GM12875 (cell line): ENCODE measurements at regions not wholly inside any gene's neighbourhood (a gene's known extent, or its start where the extent isn't known, plus 50 kb on each side); places are given as distances from the start of the nearest gene placed in this dataset.

ENCODE experiments used
- H3K4me3 ChIP-seq: one replicate; pipeline ENCODE4 v1.5.1; 2011; ENCODE audit warnings: low read depth, low read length, control low read depth
- TF ChIP-seq, protein P1 (sequence below): IDR thresholded peaks from 2 replicates; pipeline ENCODE4 v1.5.1; 2011; ENCODE audit warnings: low read depth, mild to moderate bottlenecking, control low read depth, inconsistent platforms, low read length, moderate library complexity, borderline replicate concordance; ENCODE audit not compliant: insufficient read depth

DNA sequence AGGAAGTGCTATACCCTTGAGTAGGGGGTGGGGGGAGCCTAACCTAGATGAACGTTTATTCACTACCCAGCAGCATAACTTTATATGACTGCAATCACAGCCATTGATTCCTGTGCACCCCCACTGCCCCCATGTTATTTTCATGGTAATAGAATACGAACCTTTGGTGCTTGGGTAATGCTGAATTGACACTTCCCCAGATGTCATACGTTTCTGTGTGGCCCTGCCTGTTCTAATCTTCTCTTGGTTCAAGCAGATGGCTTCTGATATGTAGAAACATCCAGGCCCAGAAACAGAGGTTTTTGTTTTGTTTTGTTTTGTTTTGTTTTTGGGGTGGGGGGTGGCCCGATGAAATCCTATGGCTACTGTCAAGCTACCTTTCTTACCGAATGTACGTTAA lies 237.9 kb upstream of the TOPAZ1 start:
- no peak overlapping the region for H3K4me3 ChIP-seq
- TF ChIP-seq, protein P1, sequence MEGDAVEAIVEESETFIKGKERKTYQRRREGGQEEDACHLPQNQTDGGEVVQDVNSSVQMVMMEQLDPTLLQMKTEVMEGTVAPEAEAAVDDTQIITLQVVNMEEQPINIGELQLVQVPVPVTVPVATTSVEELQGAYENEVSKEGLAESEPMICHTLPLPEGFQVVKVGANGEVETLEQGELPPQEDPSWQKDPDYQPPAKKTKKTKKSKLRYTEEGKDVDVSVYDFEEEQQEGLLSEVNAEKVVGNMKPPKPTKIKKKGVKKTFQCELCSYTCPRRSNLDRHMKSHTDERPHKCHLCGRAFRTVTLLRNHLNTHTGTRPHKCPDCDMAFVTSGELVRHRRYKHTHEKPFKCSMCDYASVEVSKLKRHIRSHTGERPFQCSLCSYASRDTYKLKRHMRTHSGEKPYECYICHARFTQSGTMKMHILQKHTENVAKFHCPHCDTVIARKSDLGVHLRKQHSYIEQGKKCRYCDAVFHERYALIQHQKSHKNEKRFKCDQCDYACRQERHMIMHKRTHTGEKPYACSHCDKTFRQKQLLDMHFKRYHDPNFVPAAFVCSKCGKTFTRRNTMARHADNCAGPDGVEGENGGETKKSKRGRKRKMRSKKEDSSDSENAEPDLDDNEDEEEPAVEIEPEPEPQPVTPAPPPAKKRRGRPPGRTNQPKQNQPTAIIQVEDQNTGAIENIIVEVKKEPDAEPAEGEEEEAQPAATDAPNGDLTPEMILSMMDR, result no peak

DNA sequence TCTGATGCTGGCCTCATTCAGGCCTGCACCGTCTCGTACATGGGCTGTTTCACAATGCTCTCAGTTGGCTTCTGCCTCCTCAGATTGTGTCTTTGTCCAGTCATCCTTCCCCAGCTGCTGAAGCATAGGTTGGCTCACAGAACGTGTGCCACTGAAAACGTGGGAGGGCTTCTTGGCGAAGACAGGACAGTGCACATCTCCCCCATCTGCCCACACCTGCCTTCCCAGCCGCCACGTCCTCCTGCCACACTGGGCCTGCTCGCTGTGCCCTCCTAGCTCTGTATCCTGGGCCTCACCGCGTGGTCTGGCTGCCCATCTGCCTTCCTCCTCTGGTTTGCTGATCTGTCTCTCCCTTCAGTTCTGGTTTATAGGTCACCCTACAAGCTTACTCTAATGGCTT lies 230.0 kb upstream of the TOPAZ1 start:
- TF ChIP-seq, protein P1, result no peak
- no peak overlapping the region for H3K4me3 ChIP-seq

DNA sequence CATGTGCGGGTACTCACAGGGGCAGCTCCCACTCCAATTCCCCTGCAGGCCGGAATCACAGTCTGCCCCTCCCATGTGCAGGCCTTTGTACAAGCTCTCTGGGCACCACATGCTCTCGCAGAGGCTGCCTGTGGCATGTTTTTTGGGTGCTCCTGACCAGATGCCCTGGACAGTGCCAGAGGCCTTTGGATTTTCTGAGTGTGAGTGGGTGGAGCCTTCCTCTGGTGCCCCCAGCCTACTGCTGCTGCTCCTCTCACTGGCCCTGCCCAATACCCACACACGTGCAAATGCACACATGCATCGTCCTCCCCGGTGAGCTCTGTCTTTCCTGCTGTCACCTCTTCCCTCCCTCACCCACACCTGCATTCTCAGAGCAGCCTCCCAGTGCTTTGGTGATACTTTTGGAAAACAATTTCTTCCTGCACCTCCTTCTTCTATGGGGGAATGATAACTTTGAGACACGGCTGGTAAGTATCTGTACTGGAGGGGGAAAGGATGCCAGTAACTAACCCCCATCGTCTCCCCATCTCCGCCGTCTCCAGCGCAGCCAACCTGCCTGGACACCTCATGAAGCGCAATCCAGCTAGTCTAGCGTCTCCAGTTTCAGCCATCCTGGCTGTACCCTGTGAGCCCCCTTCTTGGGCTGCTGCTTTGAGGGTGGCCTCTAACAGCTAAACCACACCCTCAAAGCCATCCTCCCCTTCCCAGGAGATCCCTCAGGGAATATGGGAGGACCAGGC lies 229.4 kb upstream of the TOPAZ1 start:
- no peak overlapping the region for H3K4me3 ChIP-seq
- TF ChIP-seq, protein P1, result no peak

DNA sequence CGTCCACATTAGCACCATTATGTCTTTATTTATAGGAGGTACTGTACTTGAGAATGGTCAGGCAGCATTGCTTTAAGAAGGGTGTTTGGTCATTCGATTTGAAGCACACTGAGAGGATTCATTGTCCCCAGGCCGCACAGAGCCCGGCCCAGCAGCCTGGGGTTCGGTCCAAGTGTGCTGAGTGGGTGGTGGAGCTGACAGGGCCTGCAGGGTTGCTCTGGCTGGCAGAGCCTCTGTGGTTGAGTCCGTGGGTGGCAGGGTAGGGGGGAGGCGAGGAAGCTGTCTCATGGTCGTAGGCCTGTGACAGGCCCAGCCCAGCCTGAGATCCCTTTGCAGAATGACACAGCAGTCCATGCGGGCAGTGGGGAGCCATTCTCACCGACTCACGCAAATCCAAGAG lies 227.7 kb upstream of the TOPAZ1 start:
- no peak overlapping the region for H3K4me3 ChIP-seq
- TF ChIP-seq, protein P1, result no peak

DNA sequence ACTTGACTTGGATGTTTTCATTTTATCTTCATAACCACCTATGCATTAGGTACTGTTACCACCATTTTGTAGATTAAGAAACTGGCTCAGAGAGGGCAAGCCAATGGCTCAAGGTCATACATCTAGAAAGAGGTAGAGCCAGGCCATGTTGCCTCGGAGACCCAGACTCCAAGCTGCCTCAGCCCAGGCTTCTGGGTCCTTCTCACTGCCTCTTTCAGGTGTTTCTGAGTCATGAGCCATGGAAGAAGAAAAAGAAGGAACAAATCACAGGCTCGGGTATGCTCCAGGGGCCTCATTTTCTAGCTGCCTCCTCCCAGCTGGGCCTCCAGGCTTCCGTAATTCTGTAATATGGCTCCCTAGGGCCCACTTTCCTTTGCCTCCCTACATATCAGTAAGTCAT lies 226.5 kb upstream of the TOPAZ1 start:
- TF ChIP-seq, protein P1, result no peak
- no peak overlapping the region for H3K4me3 ChIP-seq

DNA sequence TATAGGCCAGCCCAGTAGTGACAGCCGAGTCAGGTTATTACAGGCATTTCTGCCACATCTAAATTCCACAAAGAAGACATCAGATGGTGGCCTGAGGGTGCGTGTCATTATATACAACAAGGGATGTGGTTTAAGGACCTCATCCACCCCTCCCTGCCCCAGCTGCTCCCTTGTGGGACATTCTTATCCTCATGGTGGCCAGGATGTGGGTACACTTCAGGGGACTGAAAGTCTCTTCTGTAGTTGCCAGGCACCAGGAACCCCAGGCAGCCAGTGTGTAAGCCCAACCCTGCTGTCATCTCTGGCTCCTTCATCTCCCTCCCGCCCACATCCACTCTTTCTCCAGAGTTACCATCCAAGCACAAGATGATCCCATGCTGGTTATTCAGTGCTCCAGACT lies 224.9 kb upstream of the TOPAZ1 start:
- no peak overlapping the region for H3K4me3 ChIP-seq
- TF ChIP-seq, protein P1, result no peak

DNA sequence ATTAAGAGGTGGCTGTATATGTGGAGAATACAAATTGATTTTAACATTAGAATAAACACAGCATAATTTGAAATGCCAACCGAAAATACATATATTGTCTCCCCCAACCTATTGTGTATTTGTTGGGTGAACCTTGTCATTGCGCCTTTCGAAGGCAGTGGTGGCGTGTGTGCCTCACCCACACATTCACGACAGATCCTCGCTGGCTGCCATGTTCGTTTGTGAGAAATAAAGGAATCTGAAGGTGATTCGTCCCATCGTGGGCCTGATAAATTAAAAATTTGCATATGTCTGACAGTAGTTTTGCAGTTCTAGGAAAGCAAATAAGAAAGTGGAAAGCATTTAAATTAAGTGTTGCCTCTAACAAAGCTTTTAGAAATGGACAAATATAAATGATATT lies 222.8 kb upstream of the TOPAZ1 start:
- H3K4me3 ChIP-seq, result no peak overlapping the region
- TF ChIP-seq, protein P1, result no peak
